ENCODE measurements at regions not wholly inside any gene's neighbourhood (a gene's known extent, or its start where the extent isn't known, plus 50 kb on each side); places are given as distances from the start of the nearest gene placed in this dataset.
"Not testable (repeated sequence)": the region's sequence is repeated elsewhere in the genome, so short reads cannot be mapped to it uniquely, and the experiment has no call there.

DNA sequence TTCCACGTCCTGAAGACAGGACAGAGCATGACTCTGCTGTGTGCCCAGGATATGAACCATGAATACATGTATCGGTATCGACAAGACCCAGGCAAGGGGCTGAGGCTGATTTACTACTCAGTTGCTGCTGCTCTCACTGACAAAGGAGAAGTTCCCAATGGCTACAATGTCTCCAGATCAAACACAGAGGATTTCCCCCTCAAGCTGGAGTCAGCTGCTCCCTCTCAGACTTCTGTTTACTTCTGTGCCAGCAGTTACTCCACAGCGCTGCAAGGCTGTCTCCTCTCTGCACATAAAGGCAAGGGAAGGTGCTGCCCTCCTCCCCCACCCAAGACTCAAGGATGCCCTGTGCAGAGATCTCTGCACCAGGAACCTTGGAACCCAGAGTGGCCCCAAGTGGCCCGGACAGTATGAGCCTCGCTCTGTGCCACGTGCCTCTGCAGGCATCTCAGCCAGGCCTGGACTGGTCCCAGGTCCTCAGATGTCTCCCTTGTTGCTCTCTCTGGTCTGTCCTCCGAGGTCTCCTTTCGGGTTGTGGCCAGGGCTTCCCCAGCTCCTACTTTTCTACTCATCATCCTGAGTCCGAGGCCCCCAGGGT is 230.3 kb upstream of the PRSS58 start:
- H3K9me3 ChIP-seq (ENCODE audit: low read length): no peaks in the 10 kb centered on the region
- DNase-seq (ENCODE audit: low spot score) (no peak), ATAC-seq (no peak), FAIRE-seq (no peak)
- no peak overlapping the region for H2AFZ ChIP-seq (ENCODE audit: low read length)
- H3K36me3 ChIP-seq (replicated peaks in 1 of 2; ENCODE audit: control insufficient read depth in 1 of 2, insufficient read depth in 2 of 2, low read length in 2 of 2): no peaks in the 10 kb centered on the region
- no peaks in the 10 kb centered on the region for H3K79me2 ChIP-seq (ENCODE audit: insufficient read depth, low read length)
- no peak overlapping the region for H3K9ac ChIP-seq (ENCODE audit: insufficient read depth, low read depth, low read length)
- TF ChIP-seq BRD4 (CRISPR knock-in tag; IDR thresholded peaks at IDR 0.05): no peak
- no peak for TF ChIP-seq ZNF761 (CRISPR knock-in tag; conservative IDR thresholded peaks at IDR 0.05)
- H4K20me1 ChIP-seq (ENCODE audit: insufficient read depth, low read length): no peaks in the 10 kb centered on the region
- H3K27ac ChIP-seq (ENCODE audit: extremely low read length, insufficient read depth, low read length): no peak overlapping the region
- 25% methylated on average over 9 of the region's 10 CpGs for WGBS (ENCODE audit: low lambda C conversion rate)
- intact Hi-C loops (cut with micrococcal nuclease; ENCODE audit: unreplicated experiment) (no loop called here), in situ Hi-C loops (cut with HindIII; ENCODE audit: extremely low pct_ligation_motif_present, low pct_unique_long_range_greater_than_20kb) (no loop called here)
- H3K4me3 ChIP-seq (replicated peaks in 1 of 3; ENCODE audit: insufficient read depth in 1 of 3, low read depth in 2 of 3, low read length in 3 of 3): no peak overlapping the region
- BruUV-seq (replicated peaks): no TSS peak
- ChIA-PET POLR2A (no interaction called here), CTCF (ENCODE audit: low intra/inter-chr PET ratio, low total read pairs) (no interaction called here)
- H3K27me3 ChIP-seq (ENCODE audit: control insufficient read depth in 1 of 2, insufficient read depth in 2 of 2, low read length in 2 of 2): peaks cover 0 to 5% of the 10 kb centered on the region in 2 experiments; a peak in 1 of 5 replicates
- H3K4me2 ChIP-seq (ENCODE audit: low read depth, low read length): no peak overlapping the region
- no peaks in the 10 kb centered on the region for H3K4me1 ChIP-seq (ENCODE audit: insufficient read depth, low read length)

DNA sequence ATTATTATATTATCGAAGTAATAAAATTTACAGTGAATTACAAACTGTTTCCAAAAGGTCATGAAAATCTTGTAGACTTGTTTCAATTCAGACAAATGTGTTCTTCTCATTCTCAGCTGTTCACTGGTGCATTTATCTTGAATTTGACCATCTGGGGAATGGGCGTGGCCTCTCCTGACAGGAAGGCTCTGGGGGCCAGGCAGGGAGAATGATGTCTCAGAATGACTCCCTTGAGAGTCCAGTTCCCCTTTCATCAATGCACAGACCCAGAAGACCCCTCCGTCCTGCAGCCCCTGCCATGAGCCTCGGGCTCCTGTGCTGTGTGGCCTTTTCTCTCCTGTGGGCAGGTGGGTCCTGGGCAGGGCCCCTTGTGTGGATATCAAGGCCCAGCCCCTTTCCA is 229.7 kb upstream of the PRSS58 start:
- H3K27ac ChIP-seq (ENCODE audit: extremely low read length, insufficient read depth, low read length); in situ Hi-C loops (cut with HindIII; ENCODE audit: extremely low pct_ligation_motif_present, low pct_unique_long_range_greater_than_20kb); CTCF ChIA-PET (ENCODE audit: low intra/inter-chr PET ratio, low total read pairs); ATAC-seq; H3K4me2 ChIP-seq (ENCODE audit: low read depth, low read length); H3K9me3 ChIP-seq (ENCODE audit: low read length); DNase-seq (ENCODE audit: low spot score); FAIRE-seq; H3K36me3 ChIP-seq (replicated peaks in 1 of 2; ENCODE audit: control insufficient read depth in 1 of 2, insufficient read depth in 2 of 2, low read length in 2 of 2); intact Hi-C loops (cut with micrococcal nuclease; ENCODE audit: unreplicated experiment); H3K79me2 ChIP-seq (ENCODE audit: insufficient read depth, low read length); H4K20me1 ChIP-seq (ENCODE audit: insufficient read depth, low read length); H3K27me3 ChIP-seq (ENCODE audit: control insufficient read depth in 1 of 2, insufficient read depth in 2 of 2, low read length in 2 of 2); H2AFZ ChIP-seq (ENCODE audit: low read length); H3K9ac ChIP-seq (ENCODE audit: insufficient read depth, low read depth, low read length); H3K4me1 ChIP-seq (ENCODE audit: insufficient read depth, low read length); POLR2A ChIA-PET; BruUV-seq (replicated peaks); H3K4me3 ChIP-seq (replicated peaks in 1 of 3; ENCODE audit: insufficient read depth in 1 of 3, low read depth in 2 of 3, low read length in 3 of 3): not testable (repeated sequence)
- WGBS (ENCODE audit: low lambda C conversion rate): 0% methylated on average over 4 of the region's 4 CpGs

DNA sequence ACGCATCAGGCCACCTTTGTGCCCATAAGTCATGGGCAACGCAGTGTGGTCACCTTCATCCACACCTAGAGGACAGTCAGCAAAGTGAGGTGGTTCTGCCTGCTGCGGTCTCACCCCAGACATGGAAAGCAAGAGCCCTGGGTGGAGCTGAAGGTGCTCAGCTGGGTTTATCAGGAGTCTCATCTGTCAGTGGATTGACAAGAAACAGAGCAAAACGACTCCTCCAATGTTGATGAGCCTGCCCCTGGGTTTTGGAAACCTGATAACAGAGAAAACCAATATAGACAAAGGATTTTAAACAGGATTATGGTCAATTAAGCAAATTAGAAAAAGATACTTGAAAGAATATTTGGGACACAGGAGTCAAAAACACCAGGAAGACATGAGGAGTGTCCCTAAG is 229.3 kb upstream of the PRSS58 start:
- Histone ChIP-seq H3K9ac (ENCODE audit: insufficient read depth, low read depth, low read length) (no peak overlapping the region), H3K4me2 (ENCODE audit: low read depth, low read length) (no peak overlapping the region), H3K27ac (ENCODE audit: extremely low read length, insufficient read depth, low read length) (no peak overlapping the region), H3K79me2 (ENCODE audit: insufficient read depth, low read length) (no peaks in the 10 kb centered on the region), H4K20me1 (ENCODE audit: insufficient read depth, low read length) (no peaks in the 10 kb centered on the region), H3K36me3 (replicated peaks in 1 of 2; ENCODE audit: control insufficient read depth in 1 of 2, insufficient read depth in 2 of 2, low read length in 2 of 2) (no peaks in the 10 kb centered on the region), H3K4me1 (ENCODE audit: insufficient read depth, low read length) (no peaks in the 10 kb centered on the region), H3K27me3 (ENCODE audit: control insufficient read depth in 1 of 2, insufficient read depth in 2 of 2, low read length in 2 of 2) (peaks cover 0 to 5% of the 10 kb centered on the region in 2 experiments; a peak in 1 of 5 replicates), H3K9me3 (ENCODE audit: low read length) (no peaks in the 10 kb centered on the region), H2AFZ (ENCODE audit: low read length) (no peak overlapping the region), H3K4me3 (replicated peaks in 1 of 3; ENCODE audit: insufficient read depth in 1 of 3, low read depth in 2 of 3, low read length in 3 of 3) (no peak overlapping the region)
- no TSS peak for BruUV-seq (replicated peaks)
- ChIA-PET CTCF (ENCODE audit: low intra/inter-chr PET ratio, low total read pairs) (no interaction called here), POLR2A (no interaction called here)
- in situ Hi-C loops (cut with HindIII; ENCODE audit: extremely low pct_ligation_motif_present, low pct_unique_long_range_greater_than_20kb) (no loop called here), intact Hi-C loops (cut with micrococcal nuclease; ENCODE audit: unreplicated experiment) (no loop called here)
- ATAC-seq (no peak), FAIRE-seq (no peak), DNase-seq (ENCODE audit: low spot score) (no peak)
- 26% methylated on average over 4 of the region's 4 CpGs for WGBS (ENCODE audit: low lambda C conversion rate)
- TF ChIP-seq, protein P1, sequence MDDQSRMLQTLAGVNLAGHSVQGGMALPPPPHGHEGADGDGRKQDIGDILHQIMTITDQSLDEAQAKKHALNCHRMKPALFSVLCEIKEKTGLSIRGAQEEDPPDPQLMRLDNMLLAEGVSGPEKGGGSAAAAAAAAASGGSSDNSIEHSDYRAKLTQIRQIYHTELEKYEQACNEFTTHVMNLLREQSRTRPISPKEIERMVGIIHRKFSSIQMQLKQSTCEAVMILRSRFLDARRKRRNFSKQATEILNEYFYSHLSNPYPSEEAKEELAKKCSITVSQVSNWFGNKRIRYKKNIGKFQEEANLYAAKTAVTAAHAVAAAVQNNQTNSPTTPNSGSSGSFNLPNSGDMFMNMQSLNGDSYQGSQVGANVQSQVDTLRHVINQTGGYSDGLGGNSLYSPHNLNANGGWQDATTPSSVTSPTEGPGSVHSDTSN (CRISPR knock-in tag; IDR thresholded peaks at IDR 0.05; ENCODE audit: borderline replicate concordance): no peak
- TF ChIP-seq BORCS8-MEF2B (CRISPR knock-in tag; IDR thresholded peaks at IDR 0.05): no peak
- no peak for TF ChIP-seq RFXANK (CRISPR knock-in tag; IDR thresholded peaks at IDR 0.05)
- TF ChIP-seq, protein P2, sequence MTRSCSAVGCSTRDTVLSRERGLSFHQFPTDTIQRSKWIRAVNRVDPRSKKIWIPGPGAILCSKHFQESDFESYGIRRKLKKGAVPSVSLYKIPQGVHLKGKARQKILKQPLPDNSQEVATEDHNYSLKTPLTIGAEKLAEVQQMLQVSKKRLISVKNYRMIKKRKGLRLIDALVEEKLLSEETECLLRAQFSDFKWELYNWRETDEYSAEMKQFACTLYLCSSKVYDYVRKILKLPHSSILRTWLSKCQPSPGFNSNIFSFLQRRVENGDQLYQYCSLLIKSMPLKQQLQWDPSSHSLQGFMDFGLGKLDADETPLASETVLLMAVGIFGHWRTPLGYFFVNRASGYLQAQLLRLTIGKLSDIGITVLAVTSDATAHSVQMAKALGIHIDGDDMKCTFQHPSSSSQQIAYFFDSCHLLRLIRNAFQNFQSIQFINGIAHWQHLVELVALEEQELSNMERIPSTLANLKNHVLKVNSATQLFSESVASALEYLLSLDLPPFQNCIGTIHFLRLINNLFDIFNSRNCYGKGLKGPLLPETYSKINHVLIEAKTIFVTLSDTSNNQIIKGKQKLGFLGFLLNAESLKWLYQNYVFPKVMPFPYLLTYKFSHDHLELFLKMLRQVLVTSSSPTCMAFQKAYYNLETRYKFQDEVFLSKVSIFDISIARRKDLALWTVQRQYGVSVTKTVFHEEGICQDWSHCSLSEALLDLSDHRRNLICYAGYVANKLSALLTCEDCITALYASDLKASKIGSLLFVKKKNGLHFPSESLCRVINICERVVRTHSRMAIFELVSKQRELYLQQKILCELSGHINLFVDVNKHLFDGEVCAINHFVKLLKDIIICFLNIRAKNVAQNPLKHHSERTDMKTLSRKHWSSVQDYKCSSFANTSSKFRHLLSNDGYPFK (CRISPR knock-in tag; IDR thresholded peaks at IDR 0.05; ENCODE audit: borderline replicate concordance): no peak
- TF ChIP-seq MXD4 (CRISPR knock-in tag; IDR thresholded peaks at IDR 0.05): no peak
